GM23248 (cell line): ENCODE measurements at regions not wholly inside any gene's neighbourhood (a gene's known extent, or its start where the extent isn't known, plus 50 kb on each side); places are given as distances from the start of the nearest gene placed in this dataset.
A peak's percentile ranks its signal among the peaks of the same experiment; 100 is the strongest.

Source experiments
- DNase-seq: peaks from one replicate; pipeline ENCODE4 v3.0.0-alpha.2; 2015
- H2AFZ ChIP-seq: fragments of 200-600 bp; sonication (generic); 2 replicates; pipeline ENCODE4 v1.6.1; 2016; ENCODE audit warnings: antibody characterized with exemption
- H3F3A ChIP-seq: fragments of 200-600 bp; sonication (generic); 2 replicates; pipeline ENCODE4 v1.6.1; 2016; ENCODE audit warnings: mild to moderate bottlenecking, antibody characterized with exemption, mixed run types; ENCODE audit not compliant: insufficient read depth
- H3K27ac ChIP-seq: fragments of 200-600 bp; sonication (generic); 2 replicates; pipeline ENCODE4 v1.5.1; 2016; ENCODE audit warnings: mild to moderate bottlenecking
- H3K27me3 ChIP-seq: fragments of 200-600 bp; sonication (generic); replicated peaks from 2 replicates; pipeline ENCODE4 v1.6.1; 2016; ENCODE audit warnings: mild to moderate bottlenecking; ENCODE audit not compliant: insufficient read depth
- H3K36me3 ChIP-seq: fragments of 200-600 bp; sonication (generic); 2 replicates; pipeline ENCODE4 v1.6.1; 2016; ENCODE audit warnings: low read depth, mild to moderate bottlenecking
- H3K4me1 ChIP-seq: fragments of 200-600 bp; sonication (generic); 2 replicates; pipeline ENCODE4 v1.6.1; 2016; ENCODE audit warnings: mild to moderate bottlenecking; ENCODE audit not compliant: insufficient read depth
- H3K4me2 ChIP-seq: fragments of 200-600 bp; sonication (generic); one replicate; pipeline ENCODE4 v1.6.1; 2016; ENCODE audit warnings: mild to moderate bottlenecking; ENCODE audit not compliant: unreplicated experiment
- H3K4me3 ChIP-seq: fragments of 200-600 bp; sonication (generic); 2 replicates; pipeline ENCODE4 v1.5.1; 2016; ENCODE audit warnings: mild to moderate bottlenecking
- H3K79me2 ChIP-seq: fragments of 200-600 bp; sonication (generic); 2 replicates; pipeline ENCODE4 v1.6.1; 2016; ENCODE audit warnings: mild to moderate bottlenecking; ENCODE audit not compliant: insufficient read depth
- H3K9ac ChIP-seq: fragments of 200-600 bp; sonication (generic); 2 replicates; pipeline ENCODE4 v1.6.1; 2016; ENCODE audit warnings: mild to moderate bottlenecking
- H3K9me2 ChIP-seq: fragments of 200-600 bp; sonication (generic); 2 replicates; pipeline ENCODE4 v1.6.1; 2016; ENCODE audit warnings: mixed run types, mild to moderate bottlenecking, moderate library complexity; ENCODE audit not compliant: insufficient read depth
- H3K9me3 ChIP-seq: fragments of 200-600 bp; sonication (generic); one replicate; pipeline ENCODE4 v1.6.1; 2017; ENCODE audit warnings: low read depth
- H4K20me1 ChIP-seq: fragments of 200-600 bp; sonication (generic); 2 replicates; pipeline ENCODE4 v1.6.0; 2016; ENCODE audit not compliant: insufficient read depth
- EZH2 ChIP-seq: fragments of 200-600 bp; sonication (generic); IDR thresholded peaks from 2 replicates; pipeline ENCODE4 v1.6.1; 2018; ENCODE audit warnings: antibody characterized with exemption, mild to moderate bottlenecking; ENCODE audit not compliant: insufficient read depth, poor library complexity, severe bottlenecking
- EZH2phosphoT487 ChIP-seq: fragments of 200-600 bp; sonication (generic); IDR thresholded peaks from 2 replicates; pipeline ENCODE4 v1.6.1; 2018; ENCODE audit warnings: antibody characterized with exemption, moderate library complexity, mild to moderate bottlenecking, low read depth; ENCODE audit not compliant: insufficient read depth
- WGBS, 2 experiments: methylation state at CpG; one replicate each; pipeline ENCODE4 v1.1.6; 2015 to 2017; ENCODE audit warnings: low lambda C conversion rate in 2 of 2, low coverage in 1 of 2; ENCODE audit errors: missing lambda C conversion rate in 2 of 2; 5-methylcytosine and 5-hydroxymethylcytosine counted together
- in situ Hi-C: fragments of 300-500 bp; cut with MboI; formaldehyde crosslinking; loops from 2 replicates; pipeline ENCODE4 v1.15.0; 2020

GRCh38 chr5:87155106-87155505 lies 112.6 kb upstream of the RASA1 start:
- Histone ChIP-seq H3F3A (peaks cover 19% of the 10 kb centered on the region), H3K9ac (no peak overlapping the region), H3K79me2 (no peaks in the 10 kb centered on the region), H3K9me2 (no peaks in the 10 kb centered on the region; the same call in 1 of the 2 replicates), H3K27me3 (no peaks in the 10 kb centered on the region), H3K9me3 (no peaks in the 10 kb centered on the region), H4K20me1 (no peaks in the 10 kb centered on the region), H2AFZ (no peak overlapping the region), H3K36me3 (no peaks in the 10 kb centered on the region), H3K4me1 (peaks cover 26% of the 10 kb centered on the region), H3K4me3 (no peak overlapping the region), H3K27ac (no peak overlapping the region), H3K4me2 (no peak overlapping the region)
- no peak for DNase-seq
- TF ChIP-seq EZH2 (no peak), EZH2phosphoT487 (no peak)
- WGBS, 2 experiments, result 99 to 100% methylated on average over 4 of the region's 4 CpGs
- in situ Hi-C loops, result no loop called here

GRCh38 chr5:87156631-87157030 lies 111.1 kb upstream of the RASA1 start:
- Histone ChIP-seq H3K4me3 (no peak overlapping the region), H3K79me2 (no peaks in the 10 kb centered on the region), H4K20me1 (no peaks in the 10 kb centered on the region), H3K4me2 (no peak overlapping the region), H3K9me3 (no peaks in the 10 kb centered on the region), H3K9ac (no peak overlapping the region), H3K27me3 (no peaks in the 10 kb centered on the region), H3K9me2 (no peaks in the 10 kb centered on the region; the same call in 1 of the 2 replicates), H2AFZ (no peak overlapping the region), H3K4me1 (peaks cover 13% of the 10 kb centered on the region), H3K36me3 (no peaks in the 10 kb centered on the region), H3F3A (peaks cover 8% of the 10 kb centered on the region), H3K27ac (no peak overlapping the region)
- in situ Hi-C loops, result no loop called here
- TF ChIP-seq EZH2phosphoT487, result no peak
- no peak for TF ChIP-seq EZH2
- WGBS, 2 experiments, result 53 to 55% methylated on average over 2 of the region's 2 CpGs
- no peak for DNase-seq

GRCh38 chr5:87164409-87164808 lies 103.3 kb upstream of the RASA1 start:
- H3F3A ChIP-seq, result no peaks in the 10 kb centered on the region
- in situ Hi-C loops, result no loop called here
- DNase-seq, result no peak
- no peaks in the 10 kb centered on the region; the same call in 1 of the 2 replicates for H3K9me2 ChIP-seq
- H3K9me3 ChIP-seq, result no peaks in the 10 kb centered on the region
- peak overlapping the region; percentile 32; the same call in 1 of the 2 replicates for H2AFZ ChIP-seq
- no peak overlapping the region for H3K27ac ChIP-seq
- H3K4me2 ChIP-seq, result no peak overlapping the region
- no peaks in the 10 kb centered on the region for H3K36me3 ChIP-seq
- no peaks in the 10 kb centered on the region for H4K20me1 ChIP-seq
- H3K4me1 ChIP-seq, result no peaks in the 10 kb centered on the region
- WGBS, 2 experiments, result 69 to 74% methylated on average over 2 of the region's 2 CpGs
- no peak overlapping the region for H3K9ac ChIP-seq
- no peaks in the 10 kb centered on the region for H3K27me3 ChIP-seq
- no peaks in the 10 kb centered on the region for H3K79me2 ChIP-seq
- TF ChIP-seq EZH2, result no peak
- TF ChIP-seq EZH2phosphoT487, result no peak
- no peak overlapping the region for H3K4me3 ChIP-seq

GRCh38 chr5:87169300-87169991 lies 98.2 kb upstream of the RASA1 start:
- Histone ChIP-seq H3K4me3 (no peak overlapping the region), H3F3A (no peaks in the 10 kb centered on the region), H3K36me3 (no peaks in the 10 kb centered on the region), H2AFZ (peak overlapping the region; percentile 17; the same call in 1 of the 2 replicates), H3K4me2 (no peak overlapping the region), H3K27me3 (no peaks in the 10 kb centered on the region), H3K9me3 (no peaks in the 10 kb centered on the region), H3K9me2 (no peaks in the 10 kb centered on the region), H3K27ac (no peak overlapping the region), H3K9ac (no peak overlapping the region), H4K20me1 (no peaks in the 10 kb centered on the region), H3K4me1 (no peaks in the 10 kb centered on the region), H3K79me2 (no peaks in the 10 kb centered on the region)
- peak; percentile 11 for DNase-seq
- TF ChIP-seq EZH2phosphoT487 (no peak), EZH2 (no peak)
- in situ Hi-C loops, result no loop called here
- 71 to 73% methylated on average over 8 of the region's 8 CpGs for WGBS, 2 experiments
